Spleen (tissue), 11 donors: ENCODE measurements at regions not wholly inside any gene's neighbourhood (a gene's known extent, or its start where the extent isn't known, plus 50 kb on each side); places are given as distances from the start of the nearest gene placed in this dataset.

Source experiments
- DNase-seq: peaks from one replicate; pipeline ENCODE4 v3.0.0-alpha.2; 2020
- H3K27ac ChIP-seq, 8 donors: fragments of 200-600 bp; sonication (generic) in 7 of 8; 1 replicate in 4 of 8; 2 replicates in 4 of 8; pipeline versions ENCODE4 v1.5.0 to v1.8.0; 2016 to 2021; ENCODE audit warnings: inconsistent platforms in 4 of 8, mild to moderate bottlenecking in 4 of 8, moderate library complexity in 1 of 8
- H3K27me3 ChIP-seq, 7 donors: fragments of 200-600 bp; sonication (generic) in 6 of 7; replicated peaks in 1 of 7; 1 replicate in 4 of 7; 2 replicates in 3 of 7; pipeline versions ENCODE4 v1.5.0 to v1.8.0; 2016 to 2021; ENCODE audit warnings: inconsistent platforms in 3 of 7, mild to moderate bottlenecking in 1 of 7
- H3K36me3 ChIP-seq, 6 donors: fragments of 200-600 bp; sonication (generic) in 5 of 6; 1 replicate in 4 of 6; 2 replicates in 2 of 6; pipeline versions ENCODE4 v1.5.0 to v1.8.0; 2016 to 2021; ENCODE audit warnings: inconsistent platforms in 2 of 6
- H3K4me1 ChIP-seq, 6 donors: fragments of 200-600 bp; sonication (generic) in 5 of 6; 1 replicate in 3 of 6; 2 replicates in 3 of 6; pipeline versions ENCODE4 v1.5.0 to v1.8.0; 2016 to 2021; ENCODE audit warnings: inconsistent platforms in 3 of 6
- H3K4me3 ChIP-seq, 8 donors: fragments of 200-600 bp; sonication (generic) in 7 of 8; 1 replicate in 4 of 8; 2 replicates in 4 of 8; pipeline versions ENCODE4 v1.5.0 to v1.8.0; 2016 to 2021; ENCODE audit warnings: inconsistent platforms in 4 of 8, mild to moderate bottlenecking in 4 of 8, moderate library complexity in 2 of 8
- H3K9me3 ChIP-seq, 8 donors: fragments of 200-600 bp; sonication (generic) in 7 of 8; 1 replicate in 4 of 8; 2 replicates in 4 of 8; pipeline versions ENCODE4 v1.5.0 to v1.8.0; 2016 to 2021; ENCODE audit warnings: inconsistent platforms in 4 of 8
- POLR2A ChIP-seq, 3 donors: fragments of 450-650 bp; IDR thresholded peaks; one replicate each; pipeline ENCODE4 v1.5.1; 2017; ENCODE audit warnings: antibody characterized with exemption in 3 of 3, mild to moderate bottlenecking in 1 of 3
- POLR2AphosphoS5 ChIP-seq, 3 donors: sonication (generic); formaldehyde crosslinking; IDR thresholded peaks; one replicate each; pipeline ENCODE4 v1.5.1; 2017; ENCODE audit warnings: antibody characterized with exemption in 3 of 3
- WGBS, 5 donors: extraction: QIAGEN DNeasy Blood & Tissue Kit in 3 of 5; methylation state at CpG; one replicate each; pipeline versions ENCODE4 v1.1.5 to v1.1.7; 2013 to 2018; 5-methylcytosine and 5-hydroxymethylcytosine counted together
- intact Hi-C: fragments of 100-400 bp; cut with DNase I; formaldehyde crosslinking; loops from one replicate; pipeline ENCODE4 v1.15.0; 2023; ENCODE audit warnings: low total_unique reads
- TF ChIP-seq, protein P1 (sequence below), 11 experiments: fragments of 200-600 bp in 7 of 11; fragments of 450-650 bp in 4 of 11; sonication (generic) in 4 of 11; IDR thresholded peaks in 8 of 11; conservative IDR thresholded peaks in 3 of 11; 1 replicate in 7 of 11; 2 replicates in 4 of 11; pipeline versions ENCODE4 v1.4.0 to v1.8.0; 2016 to 2021; ENCODE audit warnings: antibody characterized with exemption in 11 of 11, inconsistent platforms in 4 of 11, mild to moderate bottlenecking in 1 of 11
- donor health status: healthy with polysubstance abuse.
- donor health status: DM: no; HTN: no; CAD: no; lungs with moderate emphysema.
- donor health status: DM: no; HTN: no; CAD: no.
- donor health status: Bipolar disorder and iron deficiency.
- donor health status: healthy.
- donor health status: DM: no; HTN: no; CAD: no.
- donor health status: DM: yes; HTN: yes; CAD: no.

DNA sequence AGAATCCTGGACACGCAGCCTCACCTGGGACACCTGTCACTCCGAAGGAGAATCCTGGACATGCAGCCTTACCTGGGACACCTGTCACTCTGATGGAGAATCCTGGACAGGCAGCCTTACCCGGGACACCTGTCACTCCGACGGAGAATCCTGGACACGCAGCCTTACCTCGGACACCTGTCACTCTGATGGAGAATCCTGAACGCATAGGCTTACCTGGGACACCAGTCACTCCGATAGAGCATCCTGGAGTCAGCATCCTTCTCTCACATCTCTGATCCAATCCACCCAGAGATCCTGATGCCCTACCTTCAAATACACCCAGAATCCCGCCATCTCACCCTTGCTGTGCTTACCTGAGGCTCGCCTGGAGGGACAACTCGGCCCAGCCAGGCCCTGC lies 154.9 kb downstream of the NDUFA10 start:
- no peak for DNase-seq
- Histone ChIP-seq H3K36me3 (no peaks in the 10 kb centered on the region), H3K27me3 (peaks cover 0 to 10% (median 0%) of the 10 kb centered on the region in 7 donors), H3K9me3 (no peaks in the 10 kb centered on the region), H3K27ac (no peak overlapping the region), H3K4me1 (no peaks in the 10 kb centered on the region), H3K4me3 (no peak overlapping the region)
- intact Hi-C loops: no loop called here
- TF ChIP-seq POLR2A (IDR thresholded peaks at IDR 0.05) (no peak), POLR2AphosphoS5 (IDR thresholded peaks at IDR 0.05) (no peak)
- TF ChIP-seq, protein P1, sequence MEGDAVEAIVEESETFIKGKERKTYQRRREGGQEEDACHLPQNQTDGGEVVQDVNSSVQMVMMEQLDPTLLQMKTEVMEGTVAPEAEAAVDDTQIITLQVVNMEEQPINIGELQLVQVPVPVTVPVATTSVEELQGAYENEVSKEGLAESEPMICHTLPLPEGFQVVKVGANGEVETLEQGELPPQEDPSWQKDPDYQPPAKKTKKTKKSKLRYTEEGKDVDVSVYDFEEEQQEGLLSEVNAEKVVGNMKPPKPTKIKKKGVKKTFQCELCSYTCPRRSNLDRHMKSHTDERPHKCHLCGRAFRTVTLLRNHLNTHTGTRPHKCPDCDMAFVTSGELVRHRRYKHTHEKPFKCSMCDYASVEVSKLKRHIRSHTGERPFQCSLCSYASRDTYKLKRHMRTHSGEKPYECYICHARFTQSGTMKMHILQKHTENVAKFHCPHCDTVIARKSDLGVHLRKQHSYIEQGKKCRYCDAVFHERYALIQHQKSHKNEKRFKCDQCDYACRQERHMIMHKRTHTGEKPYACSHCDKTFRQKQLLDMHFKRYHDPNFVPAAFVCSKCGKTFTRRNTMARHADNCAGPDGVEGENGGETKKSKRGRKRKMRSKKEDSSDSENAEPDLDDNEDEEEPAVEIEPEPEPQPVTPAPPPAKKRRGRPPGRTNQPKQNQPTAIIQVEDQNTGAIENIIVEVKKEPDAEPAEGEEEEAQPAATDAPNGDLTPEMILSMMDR (IDR thresholded peaks at IDR 0.05 in 8 of 11, conservative IDR thresholded peaks at IDR 0.05 in 3 of 11): no peak
- WGBS, 5 donors: 88 to 97% (median 94%) methylated on average over 12 of the region's 12 CpGs

DNA sequence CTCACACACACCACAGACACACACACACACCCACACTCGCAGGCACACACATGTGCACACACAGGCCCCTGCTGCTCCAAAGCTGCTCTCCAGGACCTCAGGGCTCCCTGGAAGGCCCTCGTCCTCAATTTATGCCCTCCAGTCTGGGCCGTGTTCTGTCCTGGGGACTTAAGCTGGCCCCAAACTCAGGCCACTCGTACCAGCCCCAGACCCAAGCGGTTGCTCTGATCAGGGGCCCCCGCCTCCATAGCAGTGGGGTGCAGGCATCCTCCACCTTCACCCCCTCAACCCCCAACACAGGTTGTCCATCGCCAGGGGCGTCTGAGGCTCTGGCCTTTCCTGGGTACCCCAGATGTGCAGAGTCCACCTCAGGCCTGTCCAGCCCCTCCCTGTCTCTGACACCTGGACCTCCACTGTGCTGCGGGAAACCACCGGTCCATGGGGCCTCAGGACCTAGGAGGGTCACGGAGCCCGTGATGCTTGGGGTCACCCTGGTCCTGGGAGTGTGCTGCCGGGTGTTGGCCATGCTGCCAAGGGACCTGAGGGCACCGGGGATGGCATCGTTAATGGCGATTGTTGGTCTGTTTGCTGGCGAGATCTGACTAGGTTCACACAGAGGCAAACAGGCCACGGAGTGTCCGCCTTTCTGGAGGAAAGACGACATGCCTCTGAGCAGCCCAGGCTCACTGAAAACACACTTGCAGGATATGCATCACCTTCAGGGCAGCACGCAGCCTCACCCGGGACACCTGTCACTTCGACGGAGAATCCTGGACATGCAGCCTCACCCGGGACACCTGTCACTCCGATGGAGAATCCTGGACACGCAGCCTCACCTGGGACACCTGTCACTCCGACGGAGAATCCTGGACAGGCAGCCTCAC lies 155.6 kb downstream of the NDUFA10 start:
- Histone ChIP-seq H3K4me3 (no peak overlapping the region), H3K36me3 (no peaks in the 10 kb centered on the region), H3K27ac (no peak overlapping the region), H3K4me1 (no peaks in the 10 kb centered on the region), H3K27me3 (peaks cover 0 to 3% (median 0%) of the 10 kb centered on the region in 7 donors), H3K9me3 (no peaks in the 10 kb centered on the region)
- DNase-seq: no peak
- 90 to 96% (median 93%) methylated on average over 26 to 29 of the region's 29 CpGs for WGBS, 5 donors
- intact Hi-C loops: no loop called here
- no peak for TF ChIP-seq POLR2A (IDR thresholded peaks at IDR 0.05)
- TF ChIP-seq, protein P1 (IDR thresholded peaks at IDR 0.05 in 8 of 11, conservative IDR thresholded peaks at IDR 0.05 in 3 of 11): no peak
- TF ChIP-seq POLR2AphosphoS5 (IDR thresholded peaks at IDR 0.05): no peak

GRCh38 chr2:239868556-239869181 lies 156.5 kb downstream of the NDUFA10 start:
- DNase-seq: no peak
- Histone ChIP-seq H3K4me1 (no peaks in the 10 kb centered on the region), H3K27me3 (no peaks in the 10 kb centered on the region), H3K36me3 (no peaks in the 10 kb centered on the region), H3K9me3 (no peaks in the 10 kb centered on the region), H3K27ac (no peak overlapping the region), H3K4me3 (no peak overlapping the region)
- intact Hi-C loops: no loop called here
- TF ChIP-seq POLR2A (IDR thresholded peaks at IDR 0.05) (no peak), POLR2AphosphoS5 (IDR thresholded peaks at IDR 0.05) (no peak)
- TF ChIP-seq, protein P1 (IDR thresholded peaks at IDR 0.05 in 8 of 11, conservative IDR thresholded peaks at IDR 0.05 in 3 of 11): no peak
- WGBS, 5 donors: 93 to 98% (median 96%) methylated on average over 4 of the region's 4 CpGs

- no peak for DNase-seq
- intact Hi-C loops: no loop called here
- Histone ChIP-seq H3K27me3 (no peaks in the 10 kb centered on the region), H3K36me3 (no peaks in the 10 kb centered on the region), H3K9me3 (no peaks in the 10 kb centered on the region), H3K27ac (no peak overlapping the region), H3K4me1 (no peaks in the 10 kb centered on the region), H3K4me3 (no peak overlapping the region)
- no peak for TF ChIP-seq POLR2AphosphoS5 (IDR thresholded peaks at IDR 0.05)
- no peak for TF ChIP-seq POLR2A (IDR thresholded peaks at IDR 0.05)
- TF ChIP-seq, protein P1 (IDR thresholded peaks at IDR 0.05 in 8 of 11, conservative IDR thresholded peaks at IDR 0.05 in 3 of 11): no peak
- 91 to 98% (median 93%) methylated on average over 3 of the region's 3 CpGs for WGBS, 5 donors
Observed at GRCh38 chr2:239866778-239867177, 158.4 kb downstream of the NDUFA10 start.
